HepG2 (cell line): ENCODE measurements at regions not wholly inside any gene's neighbourhood (a gene's known extent, or its start where the extent isn't known, plus 50 kb on each side); places are given as distances from the start of the nearest gene placed in this dataset.

ENCODE experiments used
- CBX1 ChIP-seq: IDR thresholded peaks from one replicate; pipeline ENCODE4 v1.6.1; 2016; ENCODE audit warnings: antibody characterized with exemption, low read depth
- MXI1 ChIP-seq: IDR thresholded peaks from 3 replicates; pipeline ENCODE4 v1.6.1; 2012; ENCODE audit warnings: low read depth, low read length, inconsistent platforms, borderline replicate concordance
- USF2 ChIP-seq, 2 experiments: sonication (generic) in 1 of 2; formaldehyde crosslinking in 1 of 2; IDR thresholded peaks; 2 replicates each; pipeline versions ENCODE4 v1.5.1 to v1.6.1; 2011 to 2020; ENCODE audit warnings: borderline replicate concordance in 1 of 2, low read depth in 1 of 2, low read length in 1 of 2, mild to moderate bottlenecking in 1 of 2, missing genetic modification reagents in 1 of 2, moderate library complexity in 1 of 2
- TF ChIP-seq, protein P1 (sequence below): sonication (generic); formaldehyde crosslinking; IDR thresholded peaks from 2 replicates; pipeline ENCODE4 v1.4.0; 2020; ENCODE audit warnings: missing genetic modification reagents
- TF ChIP-seq, protein P2 (sequence below): sonication (generic); formaldehyde crosslinking; IDR thresholded peaks from 2 replicates; pipeline ENCODE4 v1.5.0; 2020; ENCODE audit warnings: mild to moderate bottlenecking, missing genetic modification reagents, moderate library complexity

DNA sequence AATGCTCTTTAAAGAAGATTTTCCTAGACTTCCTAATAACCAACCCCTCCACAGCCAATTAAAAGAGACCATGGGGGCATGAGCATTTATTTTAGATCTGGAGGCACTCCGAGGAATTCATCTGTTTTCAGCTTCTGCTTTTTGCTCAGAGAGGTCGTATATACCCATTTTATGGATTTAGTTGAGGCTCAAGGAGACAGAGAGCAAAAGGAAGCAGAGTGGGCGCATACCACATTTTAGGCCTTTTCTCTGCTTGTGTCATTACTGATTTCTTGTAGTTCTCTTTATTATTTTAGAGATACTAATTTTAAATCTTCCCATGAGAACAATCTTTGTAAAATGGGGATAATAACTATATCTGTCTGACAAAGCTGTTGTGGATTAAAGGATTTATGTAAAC is 129.6 kb upstream of the IFNGR1 start:
- TF ChIP-seq USF2 (IDR thresholded peaks at IDR 0.05; ENCODE audit: low read depth, low read length), result no peak
- TF ChIP-seq USF2 (CRISPR knock-in tag; IDR thresholded peaks at IDR 0.05; ENCODE audit: borderline replicate concordance), result no peak
- no peak for TF ChIP-seq MXI1
- TF ChIP-seq, protein P1, sequence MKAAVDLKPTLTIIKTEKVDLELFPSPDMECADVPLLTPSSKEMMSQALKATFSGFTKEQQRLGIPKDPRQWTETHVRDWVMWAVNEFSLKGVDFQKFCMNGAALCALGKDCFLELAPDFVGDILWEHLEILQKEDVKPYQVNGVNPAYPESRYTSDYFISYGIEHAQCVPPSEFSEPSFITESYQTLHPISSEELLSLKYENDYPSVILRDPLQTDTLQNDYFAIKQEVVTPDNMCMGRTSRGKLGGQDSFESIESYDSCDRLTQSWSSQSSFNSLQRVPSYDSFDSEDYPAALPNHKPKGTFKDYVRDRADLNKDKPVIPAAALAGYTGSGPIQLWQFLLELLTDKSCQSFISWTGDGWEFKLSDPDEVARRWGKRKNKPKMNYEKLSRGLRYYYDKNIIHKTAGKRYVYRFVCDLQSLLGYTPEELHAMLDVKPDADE (CRISPR knock-in tag), result no peak
- TF ChIP-seq, protein P2, sequence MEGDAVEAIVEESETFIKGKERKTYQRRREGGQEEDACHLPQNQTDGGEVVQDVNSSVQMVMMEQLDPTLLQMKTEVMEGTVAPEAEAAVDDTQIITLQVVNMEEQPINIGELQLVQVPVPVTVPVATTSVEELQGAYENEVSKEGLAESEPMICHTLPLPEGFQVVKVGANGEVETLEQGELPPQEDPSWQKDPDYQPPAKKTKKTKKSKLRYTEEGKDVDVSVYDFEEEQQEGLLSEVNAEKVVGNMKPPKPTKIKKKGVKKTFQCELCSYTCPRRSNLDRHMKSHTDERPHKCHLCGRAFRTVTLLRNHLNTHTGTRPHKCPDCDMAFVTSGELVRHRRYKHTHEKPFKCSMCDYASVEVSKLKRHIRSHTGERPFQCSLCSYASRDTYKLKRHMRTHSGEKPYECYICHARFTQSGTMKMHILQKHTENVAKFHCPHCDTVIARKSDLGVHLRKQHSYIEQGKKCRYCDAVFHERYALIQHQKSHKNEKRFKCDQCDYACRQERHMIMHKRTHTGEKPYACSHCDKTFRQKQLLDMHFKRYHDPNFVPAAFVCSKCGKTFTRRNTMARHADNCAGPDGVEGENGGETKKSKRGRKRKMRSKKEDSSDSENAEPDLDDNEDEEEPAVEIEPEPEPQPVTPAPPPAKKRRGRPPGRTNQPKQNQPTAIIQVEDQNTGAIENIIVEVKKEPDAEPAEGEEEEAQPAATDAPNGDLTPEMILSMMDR (CRISPR knock-in tag), result no peak
- no peak for TF ChIP-seq CBX1
